Tibial nerve (tissue), 3 donors: ENCODE measurements at regions not wholly inside any gene's neighbourhood (a gene's known extent, or its start where the extent isn't known, plus 50 kb on each side); places are given as distances from the start of the nearest gene placed in this dataset.

ENCODE experiments used
- POLR2A ChIP-seq, 2 donors: fragments of 450-650 bp; IDR thresholded peaks; one replicate each; pipeline ENCODE4 v1.6.1; 2017; ENCODE audit warnings: antibody characterized with exemption in 2 of 2, mild to moderate bottlenecking in 2 of 2, moderate library complexity in 2 of 2
- TF ChIP-seq, protein P1 (sequence below), 5 experiments: fragments of 200-600 bp in 3 of 5; fragments of 450-650 bp in 2 of 5; sonication (generic) in 3 of 5; IDR thresholded peaks; one replicate each; pipeline ENCODE4 v1.5.1; 2016 to 2019; ENCODE audit warnings: antibody characterized with exemption in 5 of 5, mild to moderate bottlenecking in 3 of 5, moderate library complexity in 2 of 5

DNA sequence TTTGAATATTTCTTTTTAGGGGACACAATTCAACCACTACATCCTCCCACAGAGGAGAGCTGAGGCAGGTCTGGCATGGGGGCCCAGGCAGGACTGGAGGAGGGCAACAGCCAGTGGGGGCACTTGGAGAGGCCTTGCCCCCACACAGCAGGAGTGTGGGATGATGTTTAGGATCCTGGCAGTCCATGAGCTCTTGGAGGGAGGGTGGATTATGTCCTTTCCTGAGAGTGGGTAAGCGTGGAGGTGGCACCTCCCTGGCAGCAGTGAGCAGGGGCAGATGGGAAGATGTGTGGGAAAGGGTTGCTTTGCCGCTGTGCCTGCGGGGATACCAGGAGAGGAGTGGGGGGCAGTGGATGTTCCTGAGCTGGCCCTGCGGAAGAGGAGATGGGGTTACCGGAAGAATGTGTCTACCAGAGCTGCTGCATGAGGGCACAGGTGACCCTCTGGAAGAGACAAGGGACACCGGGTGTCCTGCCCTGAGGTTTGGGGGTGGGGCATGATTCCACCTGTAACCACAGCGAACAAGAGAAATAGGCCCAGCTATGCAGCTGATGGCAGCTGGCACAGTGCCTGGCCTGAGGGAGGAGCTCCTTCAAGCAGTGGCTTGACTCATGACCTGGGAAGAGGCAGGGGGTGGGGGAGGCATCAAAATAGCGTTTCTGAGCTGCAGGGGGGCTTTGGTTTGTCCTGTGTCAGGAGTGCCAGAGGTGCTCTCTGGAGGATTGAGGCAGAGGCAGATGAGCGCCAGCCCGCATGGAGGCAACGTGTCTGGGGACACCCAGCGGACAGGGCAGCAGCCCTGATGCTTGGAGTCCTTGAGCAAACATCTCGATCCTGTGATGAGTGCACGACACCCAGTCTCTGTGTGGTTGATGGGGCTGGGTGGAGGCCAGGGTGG lies 123.9 kb upstream of the TMPRSS2 start:
- TF ChIP-seq, protein P1, sequence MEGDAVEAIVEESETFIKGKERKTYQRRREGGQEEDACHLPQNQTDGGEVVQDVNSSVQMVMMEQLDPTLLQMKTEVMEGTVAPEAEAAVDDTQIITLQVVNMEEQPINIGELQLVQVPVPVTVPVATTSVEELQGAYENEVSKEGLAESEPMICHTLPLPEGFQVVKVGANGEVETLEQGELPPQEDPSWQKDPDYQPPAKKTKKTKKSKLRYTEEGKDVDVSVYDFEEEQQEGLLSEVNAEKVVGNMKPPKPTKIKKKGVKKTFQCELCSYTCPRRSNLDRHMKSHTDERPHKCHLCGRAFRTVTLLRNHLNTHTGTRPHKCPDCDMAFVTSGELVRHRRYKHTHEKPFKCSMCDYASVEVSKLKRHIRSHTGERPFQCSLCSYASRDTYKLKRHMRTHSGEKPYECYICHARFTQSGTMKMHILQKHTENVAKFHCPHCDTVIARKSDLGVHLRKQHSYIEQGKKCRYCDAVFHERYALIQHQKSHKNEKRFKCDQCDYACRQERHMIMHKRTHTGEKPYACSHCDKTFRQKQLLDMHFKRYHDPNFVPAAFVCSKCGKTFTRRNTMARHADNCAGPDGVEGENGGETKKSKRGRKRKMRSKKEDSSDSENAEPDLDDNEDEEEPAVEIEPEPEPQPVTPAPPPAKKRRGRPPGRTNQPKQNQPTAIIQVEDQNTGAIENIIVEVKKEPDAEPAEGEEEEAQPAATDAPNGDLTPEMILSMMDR (IDR thresholded peaks at IDR 0.05), result no peak
- TF ChIP-seq POLR2A (IDR thresholded peaks at IDR 0.05), result no peak
